Glutamatergic neuron (in vitro differentiated cells): ENCODE measurements at regions not wholly inside any gene's neighbourhood (a gene's known extent, or its start where the extent isn't known, plus 50 kb on each side); places are given as distances from the start of the nearest gene placed in this dataset.

Source experiments
- DNase-seq: peaks from one replicate; pipeline ENCODE4 v3.0.0; 2022
- H3K27ac Mint-ChIP-seq: one replicate; pipeline ENCODE4 v1.8.0; 2020; ENCODE audit warnings: mild to moderate bottlenecking, mixed read lengths, inconsistent platforms; ENCODE audit not compliant: unreplicated experiment
- H3K27me3 Mint-ChIP-seq: one replicate; pipeline ENCODE4 v1.8.0; 2020; ENCODE audit warnings: mild to moderate bottlenecking, moderate library complexity, mixed read lengths, inconsistent platforms; ENCODE audit not compliant: unreplicated experiment
- H3K36me3 Mint-ChIP-seq: one replicate; pipeline ENCODE4 v1.8.0; 2020; ENCODE audit warnings: mild to moderate bottlenecking, mixed read lengths, inconsistent platforms; ENCODE audit not compliant: unreplicated experiment
- H3K4me1 Mint-ChIP-seq: one replicate; pipeline ENCODE4 v1.8.0; 2020; ENCODE audit warnings: mild to moderate bottlenecking, low read depth, mixed read lengths, inconsistent platforms; ENCODE audit not compliant: unreplicated experiment
- H3K4me3 Mint-ChIP-seq: one replicate; pipeline ENCODE4 v1.8.0; 2020; ENCODE audit warnings: mild to moderate bottlenecking, mixed read lengths, inconsistent platforms; ENCODE audit not compliant: unreplicated experiment
- H3K9me3 Mint-ChIP-seq: one replicate; pipeline ENCODE4 v1.8.0; 2020; ENCODE audit warnings: mild to moderate bottlenecking, moderate library complexity, mixed read lengths, inconsistent platforms; ENCODE audit not compliant: unreplicated experiment
- CTCF ChIP-seq: fragments of 200-600 bp; sonication (generic); IDR thresholded peaks from one replicate; pipeline ENCODE4 v1.5.0; 2021; ENCODE audit not compliant: partially characterized antibody, unreplicated experiment

GRCh38 chr11:11000579-11001283 is 142.9 kb upstream of the ZBED5 start:
- Mint-ChIP-seq H3K36me3 (peaks cover 4% of the 10 kb centered on the region), H3K9me3 (peaks cover 1% of the 10 kb centered on the region), H3K4me3 (no peak overlapping the region), H3K27me3 (no peaks in the 10 kb centered on the region), H3K4me1 (no peaks in the 10 kb centered on the region), H3K27ac (no peak overlapping the region)
- DNase-seq = no peak
- TF ChIP-seq CTCF = no peak

DNA sequence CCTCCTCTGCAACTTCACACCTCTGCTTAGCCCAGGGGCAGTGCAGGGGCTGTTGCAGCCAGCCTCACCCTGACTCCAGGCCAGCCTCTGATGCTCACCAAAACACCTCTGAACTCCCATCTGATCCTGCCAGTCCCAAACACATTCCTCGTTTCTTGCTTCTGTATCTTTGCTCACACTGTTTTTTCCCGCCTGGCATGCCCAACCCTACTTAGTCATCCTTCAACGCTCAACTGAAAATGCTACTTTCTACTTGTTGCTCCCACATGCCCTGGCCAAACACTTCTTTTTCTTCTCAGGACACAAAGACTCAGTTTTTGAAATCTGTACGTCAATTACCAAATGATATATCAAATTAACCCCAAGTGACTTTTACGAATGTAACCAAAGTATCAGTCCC is 140.8 kb upstream of the ZBED5 start:
- Mint-ChIP-seq H3K4me3 (no peak overlapping the region), H3K9me3 (peaks cover 5% of the 10 kb centered on the region), H3K27me3 (no peaks in the 10 kb centered on the region), H3K36me3 (peaks cover 4% of the 10 kb centered on the region), H3K4me1 (no peaks in the 10 kb centered on the region), H3K27ac (no peak overlapping the region)
- TF ChIP-seq CTCF = no peak
- DNase-seq = no peak

DNA sequence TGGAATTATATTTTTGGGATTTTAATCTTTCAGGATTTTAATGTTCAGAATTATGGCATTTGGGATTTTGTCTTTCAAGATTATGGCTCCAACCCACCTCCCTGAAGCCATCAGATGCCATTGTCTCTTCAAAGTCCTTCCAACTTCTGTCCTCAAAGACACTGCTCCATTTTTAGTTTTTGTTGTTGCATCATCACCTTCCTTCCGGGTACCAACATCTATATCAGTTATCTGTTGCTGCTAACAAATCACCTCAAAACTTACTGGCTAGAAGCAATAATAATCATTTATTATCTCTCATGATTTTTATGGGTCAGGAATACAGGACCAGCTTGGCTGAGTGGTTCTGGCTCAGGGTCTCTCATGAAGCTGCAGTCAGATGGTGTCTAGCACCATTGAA is 138.8 kb upstream of the ZBED5 start:
- Mint-ChIP-seq H3K9me3 (peaks cover 5% of the 10 kb centered on the region), H3K4me1 (no peaks in the 10 kb centered on the region), H3K4me3 (no peak overlapping the region), H3K36me3 (peaks cover 4% of the 10 kb centered on the region), H3K27ac (no peak overlapping the region), H3K27me3 (no peaks in the 10 kb centered on the region)
- DNase-seq = no peak
- no peak for TF ChIP-seq CTCF

DNA sequence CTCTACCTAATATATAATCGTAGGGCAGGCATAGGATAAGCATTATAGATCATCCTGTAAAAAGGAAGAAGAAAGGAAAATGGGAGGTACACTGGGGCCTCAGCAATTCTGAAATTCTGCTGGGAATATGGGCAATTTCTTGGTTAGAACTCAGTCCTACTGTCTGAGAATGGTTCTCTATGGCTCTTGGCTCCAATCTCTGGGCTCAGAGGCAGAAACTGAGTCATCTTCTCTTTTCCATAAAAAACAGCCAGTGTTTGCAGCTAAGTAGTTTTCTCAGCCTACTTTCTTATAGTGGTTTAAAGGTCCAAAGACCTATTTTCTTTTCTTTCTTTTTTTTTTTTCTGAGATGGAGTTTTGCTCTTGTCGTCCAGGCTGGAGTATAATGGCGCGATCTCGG is 135.8 kb upstream of the ZBED5 start:
- Mint-ChIP-seq H3K9me3 (peaks cover 4% of the 10 kb centered on the region), H3K27ac (no peak overlapping the region), H3K27me3 (no peaks in the 10 kb centered on the region), H3K4me3 (no peak overlapping the region), H3K36me3 (peaks cover 4% of the 10 kb centered on the region), H3K4me1 (no peaks in the 10 kb centered on the region)
- no peak for TF ChIP-seq CTCF
- no peak for DNase-seq

- no peaks in the 10 kb centered on the region for H3K4me1 Mint-ChIP-seq
- TF ChIP-seq CTCF = no peak
- H3K27ac Mint-ChIP-seq = no peak overlapping the region
- H3K27me3 Mint-ChIP-seq = no peaks in the 10 kb centered on the region
- H3K4me3 Mint-ChIP-seq = no peak overlapping the region
- no peak for DNase-seq
- peaks cover 4% of the 10 kb centered on the region for H3K36me3 Mint-ChIP-seq
- H3K9me3 Mint-ChIP-seq = peaks cover 4% of the 10 kb centered on the region
Observed at GRCh38 chr11:10993186-10993585, 135.3 kb upstream of the ZBED5 start.
